ENCODE measurements at regions not wholly inside any gene's neighbourhood (a gene's known extent, or its start where the extent isn't known, plus 50 kb on each side); places are given as distances from the start of the nearest gene placed in this dataset.

DNA sequence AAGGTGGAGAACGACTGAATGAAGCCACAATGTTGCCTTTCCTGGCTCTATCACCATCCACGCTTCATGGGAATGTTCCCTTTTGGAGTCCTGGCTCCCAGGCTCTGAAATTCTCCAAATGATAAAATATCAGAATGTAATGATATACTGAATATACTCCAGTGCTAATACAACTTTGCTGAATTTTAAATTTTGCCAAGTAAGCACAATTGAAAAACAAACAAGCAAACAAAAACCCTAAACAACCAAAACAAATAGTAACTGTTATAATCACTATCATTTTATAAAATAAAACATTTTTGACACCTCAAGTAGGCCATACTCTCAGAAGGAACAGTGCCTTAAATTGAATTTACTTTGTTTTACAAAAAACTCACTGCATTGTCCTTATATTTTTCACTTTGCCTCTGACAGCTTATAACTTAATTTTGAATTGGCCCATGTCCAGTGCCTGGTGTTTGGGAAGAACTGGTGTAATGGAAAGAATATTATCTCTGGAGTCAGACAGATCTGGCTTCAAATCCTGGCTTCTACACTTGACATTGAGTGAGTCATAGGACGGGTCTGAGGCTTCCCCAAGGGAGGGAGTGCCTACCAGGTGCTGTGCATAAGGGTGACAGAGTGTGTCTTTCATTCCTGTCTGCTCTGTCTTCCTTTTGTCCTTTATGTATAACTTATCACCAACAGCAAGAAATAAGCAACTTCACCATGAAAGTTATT is 698.3 kb downstream of the EPM2A start:
- DNase-seq: no peak

DNA sequence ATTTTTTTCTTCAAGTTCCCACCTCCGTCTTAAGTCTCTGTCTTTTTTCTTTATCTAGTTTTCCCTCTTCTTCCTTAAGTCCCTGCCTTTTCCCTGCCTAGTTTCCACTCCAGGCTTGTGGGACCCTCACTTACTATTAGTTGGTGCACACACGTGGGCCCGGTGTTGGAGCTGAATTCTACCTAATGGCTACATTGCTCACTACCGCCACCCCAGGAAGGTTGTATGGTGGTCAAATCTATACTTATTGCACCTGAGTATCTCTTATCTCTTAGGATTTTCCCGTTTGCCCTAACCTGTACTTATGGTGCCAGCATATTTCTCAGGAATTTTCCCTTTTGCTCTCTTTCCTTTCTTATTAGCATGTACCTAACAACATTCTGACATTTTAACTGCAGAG is 692.8 kb downstream of the EPM2A start:
- DNase-seq: no peak

DNA sequence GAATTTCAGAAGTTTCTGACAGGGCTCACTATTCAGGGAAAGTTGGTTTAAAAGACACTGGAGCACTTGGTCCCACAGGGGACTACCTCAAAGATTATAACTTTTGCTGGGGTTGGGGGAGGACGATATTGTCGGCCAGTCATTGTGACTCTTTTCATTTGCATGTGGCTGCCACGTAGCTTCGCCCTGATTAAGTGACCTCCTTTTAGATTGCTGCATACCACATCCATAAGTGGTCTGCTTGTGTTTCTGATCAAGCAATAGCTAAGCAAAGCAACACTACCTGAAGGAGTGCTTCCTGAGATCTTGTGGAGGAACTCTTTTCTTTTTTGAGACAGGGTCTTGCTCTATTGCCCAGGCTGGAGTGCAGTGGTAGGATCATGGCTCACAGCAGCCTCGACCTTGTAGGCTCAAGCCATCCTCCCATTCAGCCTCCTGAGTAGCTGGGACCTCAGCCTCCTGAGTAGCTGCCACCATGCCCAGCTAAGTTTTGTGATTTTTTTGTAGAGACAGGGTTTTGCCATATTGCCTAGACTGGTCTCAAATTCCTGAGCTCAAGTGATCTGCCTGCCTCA is 691.3 kb downstream of the EPM2A start:
- DNase-seq: no peak

DNA sequence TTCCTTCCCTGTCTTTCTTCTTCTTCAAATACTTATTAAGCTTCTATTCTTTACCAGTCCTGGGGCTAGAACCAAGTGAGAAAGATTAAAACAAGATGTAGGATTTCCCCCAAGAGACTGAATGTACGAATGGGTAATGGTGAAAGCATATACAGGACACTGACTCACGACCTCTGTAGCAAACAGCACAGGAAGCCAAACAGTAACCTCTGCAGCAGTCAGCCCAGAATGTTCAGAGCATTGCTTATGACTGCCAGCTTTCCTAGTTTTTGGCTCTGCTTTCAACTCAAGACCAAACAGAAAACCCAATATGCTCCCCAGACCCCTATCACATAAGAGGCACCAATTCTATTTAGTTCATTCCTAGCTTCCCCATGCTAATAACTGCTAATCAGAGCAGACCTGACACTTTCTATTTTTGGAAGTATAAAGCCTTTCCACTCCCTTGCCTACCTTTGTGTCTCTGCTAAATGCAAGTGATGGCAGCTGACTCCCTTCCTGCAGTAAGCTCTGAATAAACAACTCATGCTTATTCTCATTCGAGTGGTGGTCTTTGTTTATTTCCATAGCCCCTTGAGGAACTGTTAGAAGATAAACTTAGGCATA is 690.6 kb downstream of the EPM2A start:
- DNase-seq: no peak

DNA sequence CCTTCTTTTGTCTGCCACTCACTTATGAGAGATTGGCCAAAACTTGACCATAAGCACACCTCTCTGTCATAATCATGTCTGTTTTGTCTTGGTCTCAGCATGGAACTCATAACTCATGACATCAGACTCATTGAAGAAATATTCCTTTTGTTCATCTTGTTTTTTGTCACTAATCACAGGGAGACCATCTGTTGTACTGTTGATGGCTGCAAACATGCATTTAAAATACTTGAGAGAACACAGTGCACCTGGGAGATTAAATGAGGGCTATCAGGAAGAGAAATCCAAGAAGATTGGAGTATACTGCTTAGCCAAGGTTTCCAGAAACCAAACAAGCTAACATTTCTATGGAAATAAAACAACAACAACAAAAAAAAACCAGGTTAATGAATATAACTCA is 689.7 kb downstream of the EPM2A start:
- DNase-seq: no peak

DNA sequence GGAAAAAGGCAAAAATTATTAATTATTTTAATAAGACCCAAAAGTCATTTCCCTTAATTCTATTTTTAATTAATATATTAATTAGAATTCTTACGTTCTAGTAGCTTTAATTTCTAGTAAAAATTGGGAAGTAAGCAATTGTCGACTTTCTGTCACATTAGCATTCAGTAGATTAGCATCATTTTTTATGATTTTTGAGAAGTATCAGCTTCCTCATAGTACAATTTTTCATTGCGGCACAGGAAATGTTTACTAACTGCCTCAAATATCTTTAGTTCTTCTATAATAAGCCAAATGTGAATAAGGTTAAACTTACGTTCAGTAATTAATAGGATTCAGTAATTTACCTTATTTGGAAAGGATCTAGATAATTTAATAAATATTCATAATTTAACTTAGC is 687.4 kb downstream of the EPM2A start:
- no peak for DNase-seq

DNA sequence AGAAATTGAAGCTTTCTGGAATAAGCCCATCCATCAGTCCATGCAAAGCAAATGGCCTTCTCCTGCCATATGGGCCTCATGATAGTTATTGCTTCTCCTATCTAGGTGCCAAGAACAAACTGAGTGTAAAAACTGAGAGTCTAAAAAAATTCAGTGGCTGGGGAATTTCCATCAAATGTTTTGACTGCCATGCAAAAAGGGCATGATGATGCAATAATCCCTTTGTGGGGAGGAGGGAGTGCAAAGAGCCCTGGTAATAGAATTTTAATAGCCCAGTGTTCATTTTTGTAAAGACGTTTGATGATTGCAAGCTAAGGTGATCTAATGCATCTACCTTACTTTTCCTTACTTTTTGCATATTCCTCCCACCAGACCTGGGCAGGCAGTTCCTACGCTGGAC is 683.7 kb downstream of the EPM2A start:
- no peak for DNase-seq

DNA sequence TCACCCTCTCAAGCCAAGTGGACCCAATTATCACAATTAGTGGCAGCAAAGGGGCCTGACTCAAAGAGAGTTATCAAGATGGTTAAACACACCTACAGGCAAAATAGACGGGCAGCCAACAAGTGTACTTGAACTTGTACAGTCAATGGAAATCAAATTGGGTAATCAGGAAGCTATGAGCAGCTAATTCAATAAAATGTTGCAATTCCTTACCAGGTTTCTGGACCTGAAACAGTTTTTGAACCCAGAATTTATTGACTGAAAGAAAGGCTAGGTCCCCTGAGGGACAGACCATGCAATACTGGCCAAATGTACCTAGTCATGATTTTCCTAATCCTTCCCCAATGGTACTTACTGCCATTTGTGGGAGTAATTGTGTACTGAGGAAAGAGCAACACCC is 679.8 kb downstream of the EPM2A start:
- no peak for DNase-seq

DNA sequence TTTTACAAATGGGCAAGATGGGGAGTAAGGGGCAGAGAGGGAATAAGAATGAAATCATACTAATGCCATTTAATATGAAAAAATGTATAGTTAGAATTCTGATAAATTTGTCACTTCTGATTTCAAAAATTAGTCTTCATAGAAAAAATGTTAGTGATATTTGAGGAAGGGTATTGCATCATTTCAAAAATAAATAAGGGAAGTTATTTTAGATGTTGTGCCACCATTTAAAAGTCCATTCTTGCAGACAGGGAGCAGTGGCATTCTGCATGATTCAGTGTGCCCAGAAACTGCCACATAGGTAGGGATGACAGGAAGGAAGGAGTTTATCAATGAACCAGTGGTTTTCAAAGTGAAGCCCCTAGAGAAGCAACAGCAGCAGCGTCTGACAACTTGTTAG is 674.6 kb downstream of the EPM2A start:
- DNase-seq: no peak

DNA sequence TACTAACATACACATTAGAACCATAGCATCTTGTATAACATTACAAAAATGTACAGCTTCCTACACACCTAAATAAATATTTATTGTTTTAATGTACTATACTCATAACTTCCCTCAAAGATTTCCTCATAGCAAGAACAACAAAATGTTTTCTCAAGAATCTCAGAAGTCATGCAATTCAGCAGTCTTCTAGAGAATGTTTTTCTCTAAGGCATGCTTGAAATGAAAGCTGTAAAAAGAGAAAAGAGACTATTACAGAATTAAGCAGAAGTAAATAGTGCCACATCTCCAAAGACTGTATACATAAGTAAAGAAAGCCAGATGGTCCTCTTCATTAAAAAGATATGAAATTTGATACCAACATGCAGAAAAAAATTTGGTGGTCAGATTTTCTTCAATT is 672.2 kb downstream of the EPM2A start:
- DNase-seq: no peak

DNA sequence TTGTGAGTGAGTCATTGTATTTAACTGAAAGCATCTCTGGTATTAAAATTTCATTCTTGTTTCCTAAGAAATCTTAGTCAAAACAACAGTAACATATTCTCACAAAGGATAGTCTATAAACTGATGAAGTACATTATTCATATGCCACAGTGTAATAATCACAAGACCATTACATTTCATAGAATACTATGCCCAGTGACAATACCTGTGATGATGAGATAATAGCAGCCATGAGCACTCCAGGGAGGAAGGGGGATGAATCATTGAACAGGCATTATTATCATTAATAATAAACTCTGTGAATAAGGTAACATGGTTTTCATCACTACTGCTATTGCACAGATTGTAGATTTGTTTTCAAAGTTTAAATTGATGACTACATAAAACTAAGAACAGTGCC is 667.9 kb downstream of the EPM2A start:
- DNase-seq: no peak

DNA sequence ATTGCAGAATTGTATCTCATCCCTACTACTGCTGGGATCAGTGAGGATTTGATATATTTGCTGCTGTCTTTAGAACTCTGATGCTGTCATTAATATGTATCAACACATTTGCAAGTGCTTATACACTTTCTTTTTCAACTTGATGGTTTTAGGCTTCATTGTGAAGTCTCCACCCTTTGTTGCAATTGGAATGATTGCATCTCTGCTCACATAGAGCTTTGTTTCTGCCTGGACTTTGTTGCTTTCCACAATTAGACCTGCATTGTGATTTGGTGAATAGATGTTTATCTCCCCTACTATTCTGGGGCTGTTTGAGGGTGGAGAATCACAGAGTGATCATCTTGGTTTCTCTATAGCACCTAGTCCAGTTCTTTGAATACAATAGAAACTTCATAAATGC is 666.7 kb downstream of the EPM2A start:
- no peak for DNase-seq

DNA sequence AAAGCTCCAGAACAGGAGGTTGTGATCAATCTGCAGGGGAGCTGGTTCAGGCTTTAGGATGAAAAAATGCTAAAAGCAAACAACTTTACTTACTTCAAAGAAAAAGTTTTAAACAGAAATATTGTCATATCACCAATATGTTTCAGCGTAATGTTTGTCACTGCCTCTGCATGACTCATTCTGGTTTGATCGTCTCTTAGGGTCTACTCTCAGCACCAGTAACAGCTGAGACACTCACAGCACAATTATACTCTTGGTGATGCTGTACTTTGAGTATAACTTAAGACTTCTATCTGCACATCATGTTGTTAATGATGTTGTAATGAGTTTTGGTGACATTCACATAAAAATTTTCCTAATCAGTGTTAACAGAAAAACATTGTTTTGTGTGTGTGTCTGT is 665.4 kb downstream of the EPM2A start:
- DNase-seq: no peak

DNA sequence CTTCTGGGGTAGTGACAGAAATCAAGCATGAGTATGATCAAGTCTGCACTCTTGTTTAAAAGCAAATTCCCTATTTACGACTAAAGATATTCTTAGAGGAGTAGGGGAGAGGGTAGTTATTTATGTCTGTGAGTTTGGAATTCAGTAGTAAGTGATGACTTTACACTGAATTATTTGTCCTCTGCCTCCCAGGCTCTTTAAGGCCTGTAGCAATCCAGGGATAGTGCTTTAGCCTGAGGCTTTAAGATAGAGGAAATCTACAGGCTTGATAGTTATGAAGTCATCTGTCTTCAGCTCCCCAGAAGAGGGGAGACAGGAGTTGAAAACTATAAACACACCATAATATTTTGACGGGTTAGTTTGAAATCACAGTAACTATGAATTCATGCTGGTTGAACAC is 664.5 kb downstream of the EPM2A start:
- no peak for DNase-seq

DNA sequence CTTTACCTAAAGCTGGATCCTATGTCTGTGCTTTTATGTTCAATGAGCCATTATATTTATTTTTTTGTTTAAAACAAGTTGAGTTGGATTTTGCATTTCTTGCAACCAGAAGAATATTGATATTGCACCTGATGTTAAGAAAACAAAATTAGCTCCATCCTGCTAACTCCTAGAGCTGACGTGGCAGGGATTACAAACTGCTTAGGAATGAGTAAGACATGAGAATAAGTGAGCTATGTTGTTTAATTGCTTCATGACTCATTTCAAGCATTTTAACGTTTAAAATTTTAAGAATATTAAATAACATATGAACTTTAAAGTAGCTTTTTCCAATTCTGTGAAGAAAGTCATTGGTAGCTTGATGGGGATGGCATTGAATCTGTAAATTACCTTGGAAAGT is 663.5 kb downstream of the EPM2A start:
- no peak for DNase-seq

DNA sequence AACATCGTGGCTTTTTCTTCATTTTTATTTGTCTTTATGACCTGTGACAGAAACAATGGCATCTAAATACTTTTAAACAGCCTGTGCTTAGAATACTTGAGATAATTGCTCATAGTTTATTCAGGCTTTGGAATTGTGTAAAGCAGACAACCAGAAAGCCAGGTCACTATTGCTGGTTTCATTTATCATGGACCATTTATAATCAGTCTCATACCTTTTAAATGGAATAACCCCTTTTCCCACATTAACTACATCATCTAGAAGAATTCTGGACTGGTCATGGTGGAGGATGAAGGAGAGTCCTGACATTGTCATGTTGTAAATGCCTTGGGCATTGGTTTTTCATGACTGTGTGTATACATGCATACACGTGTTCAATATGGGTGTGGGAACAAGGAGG is 661.5 kb downstream of the EPM2A start:
- DNase-seq: no peak

DNA sequence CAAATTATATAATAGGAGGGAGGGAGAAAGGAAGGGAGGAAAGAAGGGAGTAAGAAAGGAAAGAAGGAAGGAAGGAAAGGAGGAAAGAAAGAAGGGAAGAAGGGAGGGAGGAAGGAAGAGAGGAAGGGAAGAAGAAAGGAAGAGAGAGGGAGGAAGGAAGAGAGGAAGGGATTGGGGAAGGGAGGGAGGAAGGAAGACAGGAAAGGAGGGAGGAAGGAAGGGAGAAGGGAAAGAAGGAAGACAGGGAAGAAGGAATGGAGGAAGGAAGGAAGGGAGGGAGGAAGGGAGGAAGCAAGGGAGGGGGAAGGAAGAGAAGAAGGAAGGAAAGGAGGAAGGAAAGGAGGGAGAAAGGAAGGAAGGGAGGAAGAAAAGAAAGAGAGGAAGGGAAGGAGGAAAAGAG is 660.5 kb downstream of the EPM2A start:
- DNase-seq: no peak

DNA sequence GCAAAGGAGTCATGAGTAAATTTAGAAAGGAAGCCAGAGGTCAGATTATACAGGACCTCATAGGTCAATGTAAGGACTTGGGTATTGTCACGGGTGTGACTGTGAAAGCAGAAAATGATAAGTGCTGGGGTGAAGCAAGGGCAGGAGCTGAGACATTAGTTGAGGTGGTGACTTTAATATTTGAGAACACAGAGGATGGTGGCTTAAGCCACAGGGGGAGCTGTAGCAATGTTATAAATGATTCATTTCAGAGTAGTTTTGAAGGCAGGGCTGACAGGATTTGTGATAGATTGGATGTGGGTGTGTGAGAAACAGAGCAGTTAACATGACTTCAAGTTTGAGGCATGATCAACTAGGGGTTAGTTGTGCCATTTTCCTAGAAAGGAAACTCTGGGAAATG is 659.9 kb downstream of the EPM2A start:
- DNase-seq: no peak

DNA sequence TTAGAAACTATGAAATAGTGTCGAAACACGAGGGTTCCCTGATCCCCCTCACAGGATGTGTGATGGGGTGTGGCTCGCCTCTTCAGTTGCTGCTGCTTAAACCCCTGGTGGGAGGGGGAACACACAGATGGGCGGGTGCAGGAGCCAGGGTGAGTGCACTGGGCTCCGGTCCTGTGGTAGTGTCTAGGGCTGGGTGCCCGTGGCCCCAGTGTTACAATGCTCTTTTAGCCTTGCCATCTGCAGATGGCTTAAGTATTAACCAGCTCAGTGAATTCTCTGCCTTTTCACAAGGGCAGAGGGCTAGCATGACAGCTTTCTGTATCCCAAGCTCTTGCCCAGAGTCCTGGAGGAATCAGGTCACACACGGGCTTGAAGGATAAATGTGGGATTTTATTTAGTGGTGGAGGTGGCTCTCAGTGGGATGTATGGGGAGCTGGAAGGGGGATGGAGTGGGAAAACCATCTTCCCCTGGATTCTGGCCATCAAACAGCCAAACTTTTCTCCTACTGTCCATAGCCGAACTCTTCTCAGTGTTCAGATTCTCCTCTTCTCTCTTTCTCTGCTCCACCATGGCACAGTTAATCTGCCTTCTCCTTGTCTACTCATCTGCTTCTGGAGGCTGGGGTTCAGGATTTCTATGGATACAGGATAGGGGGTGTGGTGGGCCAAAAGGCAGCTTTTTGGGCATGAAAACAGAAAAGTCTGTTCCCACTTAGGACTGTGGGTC is 659.0 kb downstream of the EPM2A start:
- DNase-seq: no peak

DNA sequence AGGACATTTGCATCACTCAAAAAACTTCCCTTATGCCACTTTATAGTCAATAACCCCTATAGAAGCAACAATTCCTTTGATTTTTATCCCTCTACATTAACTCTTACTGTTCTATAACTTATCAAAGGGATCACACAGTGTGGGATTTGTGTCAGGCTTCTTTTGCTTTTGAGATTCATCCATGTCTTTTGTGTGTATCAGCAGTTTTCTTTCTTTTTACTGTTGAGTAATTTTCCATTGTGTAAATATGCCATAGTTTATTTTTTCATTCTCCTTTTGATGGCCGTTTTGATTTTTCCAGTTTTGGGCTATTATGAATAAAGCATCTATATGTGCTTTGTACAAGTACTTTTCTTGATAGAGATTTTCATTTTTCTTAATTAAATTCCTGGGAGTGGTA is 657.9 kb downstream of the EPM2A start:
- DNase-seq: no peak

DNA sequence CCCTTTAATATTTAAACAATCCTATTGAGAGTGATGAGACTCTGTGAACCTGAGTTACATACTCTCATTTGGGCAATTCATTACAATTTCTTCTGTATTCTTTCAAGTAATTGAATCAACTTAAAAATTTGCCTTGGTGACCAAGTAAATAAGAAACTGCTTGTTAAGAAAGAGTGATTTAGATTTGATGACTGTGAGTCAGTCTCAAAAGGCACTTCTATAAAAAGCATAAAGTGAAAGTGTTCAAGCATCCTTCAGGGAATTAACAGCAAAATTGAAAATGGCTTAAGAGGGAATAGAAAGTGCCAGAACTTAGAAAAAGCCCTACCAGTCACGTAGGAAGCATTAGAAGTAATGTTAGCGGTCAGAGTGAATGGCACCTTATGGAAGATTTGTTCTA is 654.7 kb downstream of the EPM2A start:
- DNase-seq: no peak

DNA sequence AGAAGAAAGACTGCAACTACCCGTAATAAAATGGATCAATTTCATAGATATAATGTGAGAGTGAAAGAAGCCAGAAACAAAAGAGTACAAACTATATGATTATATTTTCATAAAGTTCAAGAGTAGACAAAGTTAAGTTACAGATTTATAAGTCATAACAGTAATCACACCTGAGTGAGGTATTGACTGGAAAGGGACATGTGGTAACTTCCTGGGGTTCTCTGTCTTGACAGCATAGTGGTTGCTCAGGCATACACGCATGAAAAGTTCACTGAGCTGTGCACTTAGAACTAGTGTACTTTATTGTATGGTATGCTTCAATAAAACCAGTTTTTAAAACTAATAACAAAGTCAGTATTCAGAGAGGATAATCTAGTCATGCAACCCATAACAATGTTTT is 653.6 kb downstream of the EPM2A start:
- DNase-seq: no peak

DNA sequence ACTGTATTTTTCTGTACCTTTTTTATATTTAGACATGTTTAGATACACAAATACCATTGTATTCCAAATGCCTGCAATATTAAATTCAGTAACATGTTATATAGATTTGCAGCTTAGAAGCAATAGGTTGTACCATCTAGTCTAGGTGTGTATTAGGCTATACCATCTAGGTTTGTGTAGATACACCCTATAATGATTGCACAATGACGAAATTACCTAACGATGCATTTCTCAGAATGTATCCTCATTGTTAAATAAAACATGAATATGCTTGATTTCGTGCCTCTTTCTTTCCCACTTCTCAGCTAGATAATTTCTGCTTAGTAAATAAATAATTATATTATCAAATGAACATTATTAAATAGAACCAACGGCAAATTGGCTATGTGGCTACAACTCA is 653.0 kb downstream of the EPM2A start:
- no peak for DNase-seq

DNA sequence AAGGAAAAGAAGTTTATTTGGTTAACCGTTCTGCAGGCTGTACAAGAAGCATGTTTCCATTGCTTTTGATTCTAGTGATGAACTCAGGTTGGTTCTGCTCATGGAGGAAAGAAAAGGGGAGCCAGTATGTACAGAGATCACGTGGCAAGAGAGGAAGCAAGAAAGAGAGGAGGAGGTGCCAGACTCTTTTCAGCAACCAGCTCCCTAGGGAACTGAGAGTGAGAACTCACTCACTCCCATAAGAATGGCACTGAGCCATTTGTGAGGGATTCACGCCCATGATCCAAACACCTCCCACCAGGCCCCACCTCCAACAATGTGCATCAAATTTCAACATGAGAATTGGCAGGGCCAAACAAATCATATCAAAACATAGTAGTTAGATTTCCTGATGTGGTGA is 649.1 kb downstream of the EPM2A start:
- DNase-seq: no peak

Data from effector CD4-positive, alpha-beta T cell (primary cell).